PC-3 (cell line): ENCODE measurements at regions not wholly inside any gene's neighbourhood (a gene's known extent, or its start where the extent isn't known, plus 50 kb on each side); places are given as distances from the start of the nearest gene placed in this dataset.
"Not testable (repeated sequence)": the region's sequence is repeated elsewhere in the genome, so short reads cannot be mapped to it uniquely, and the experiment has no call there.

ENCODE experiments used
- ATAC-seq: fragments of 200-7000 bp; cut with Tn5 transposase; 2 replicates; pipeline ENCODE4 v1.9.1; 2020; ENCODE audit warnings: mild to moderate bottlenecking, moderate library complexity
- BruUV-seq: library from RNA; stranded (reverse); fragments of 400-500 nt; replicated peaks from 2 replicates; lab custom pipeline; 2021; lab: Mats Ljungman, UMichigan
- CTCF ChIA-PET: fragments of 300-600 bp; sonication (Branson Sonifier 250); formaldehyde crosslinking; loops from one replicate; lab custom pipeline; 2022; ENCODE audit warnings: antibody characterized with exemption; lab: Charles Lee
- POLR2A ChIA-PET: fragments of 300-600 bp; sonication (Branson Sonifier 250); formaldehyde crosslinking; loops from one replicate; lab custom pipeline; 2022; ENCODE audit warnings: antibody characterized with exemption; ENCODE audit not compliant: unreplicated experiment; lab: Charles Lee
- DNase-seq: peaks from one replicate; pipeline ENCODE4 v3.0.0-alpha.2; 2015
- H2AFZ ChIP-seq: fragments of 300-600 bp; sonication (generic); 2 replicates; pipeline ENCODE4 v1.6.0; 2016; ENCODE audit warnings: antibody characterized with exemption, low read length
- H3F3A ChIP-seq: fragments of 300-600 bp; sonication (generic); one replicate; pipeline ENCODE4 v1.6.0; 2017; ENCODE audit warnings: antibody characterized with exemption, low read length, control low read depth, mild to moderate bottlenecking; ENCODE audit not compliant: unreplicated experiment
- H3K27ac ChIP-seq: fragments of 300-600 bp; sonication (generic); 2 replicates; pipeline ENCODE4 v1.5.1; 2016; ENCODE audit warnings: mild to moderate bottlenecking, low read length
- H3K27me3 ChIP-seq: fragments of 300-600 bp; sonication (generic); 2 replicates; pipeline ENCODE4 v1.6.1; 2016; ENCODE audit warnings: low read length, mixed read lengths
- H3K36me3 ChIP-seq: fragments of 300-600 bp; sonication (generic); 2 replicates; pipeline ENCODE4 v1.6.1; 2016; ENCODE audit warnings: low read depth, mixed run types, low read length, mixed read lengths
- H3K4me1 ChIP-seq: fragments of 300-600 bp; sonication (generic); 2 replicates; pipeline ENCODE4 v1.5.1; 2016; ENCODE audit warnings: low read length; ENCODE audit not compliant: insufficient read depth
- H3K4me2 ChIP-seq: fragments of 300-600 bp; sonication (generic); 2 replicates; pipeline ENCODE4 v1.6.0; 2016; ENCODE audit warnings: low read length
- H3K4me3 ChIP-seq: fragments of 300-600 bp; sonication (generic); 2 replicates; pipeline ENCODE4 v1.5.1; 2016; ENCODE audit warnings: mild to moderate bottlenecking, low read length, mixed read lengths
- H3K79me2 ChIP-seq: fragments of 300-600 bp; sonication (generic); 2 replicates; pipeline ENCODE4 v1.6.1; 2017; ENCODE audit warnings: low read length, mixed read lengths
- H3K9ac ChIP-seq: fragments of 300-600 bp; sonication (generic); 2 replicates; pipeline ENCODE4 v1.6.0; 2016; ENCODE audit warnings: mild to moderate bottlenecking, low read length
- H3K9me2 ChIP-seq: fragments of 300-600 bp; sonication (generic); replicated peaks from 2 replicates; pipeline ENCODE4 v1.6.1; 2016; ENCODE audit warnings: mixed run types, low read length, mixed read lengths
- H3K9me3 ChIP-seq: fragments of 300-600 bp; sonication (generic); 2 replicates; pipeline ENCODE4 v1.6.1; 2016; ENCODE audit warnings: low read length, mixed read lengths
- H4K20me1 ChIP-seq: fragments of 300-600 bp; sonication (generic); 2 replicates; pipeline ENCODE4 v1.6.1; 2016; ENCODE audit warnings: low read length, mixed read lengths
- CTCF ChIP-seq: fragments of 300-600 bp; sonication (generic); conservative IDR thresholded peaks from 2 replicates; pipeline ENCODE4 v1.5.1; 2017; ENCODE audit warnings: antibody characterized with exemption, low read depth, mild to moderate bottlenecking, low read length
- EZH2 ChIP-seq: fragments of 300-600 bp; sonication (generic); IDR thresholded peaks from one replicate; pipeline ENCODE4 v1.6.1; 2017; ENCODE audit warnings: antibody characterized with exemption, mild to moderate bottlenecking, low read length; ENCODE audit not compliant: unreplicated experiment
- EZH2phosphoT487 ChIP-seq: fragments of 300-600 bp; sonication (generic); IDR thresholded peaks from 2 replicates; pipeline ENCODE4 v1.6.1; 2018; ENCODE audit warnings: mild to moderate bottlenecking, antibody characterized with exemption, low read length, borderline replicate concordance
- intact Hi-C: fragments of 100-400 bp; cut with micrococcal nuclease; formaldehyde crosslinking; loops from 2 replicates; pipeline ENCODE4 v1.9.0; 2023

GRCh38 chr4:131001371-131001770 lies 1905.4 kb downstream of the C4orf33 start:
- POLR2A ChIA-PET: no interaction called here
- CTCF ChIA-PET: no interaction called here
- Histone ChIP-seq H3K4me3 (no peak overlapping the region), H3K9ac (no peak overlapping the region), H3K4me1 (peaks cover 32% of the 10 kb centered on the region), H3K9me2 (no peaks in the 10 kb centered on the region), H3F3A (no peaks in the 10 kb centered on the region), H3K79me2 (no peaks in the 10 kb centered on the region), H2AFZ (no peak overlapping the region), H3K27me3 (no peaks in the 10 kb centered on the region), H3K9me3 (no peaks in the 10 kb centered on the region), H4K20me1 (no peaks in the 10 kb centered on the region), H3K4me2 (peak overlapping the region; percentile 18), H3K27ac (peak overlapping the region; percentile 32; the same call in 1 of the 2 replicates), H3K36me3 (no peaks in the 10 kb centered on the region)
- intact Hi-C loops: no loop called here
- ATAC-seq (peak; percentile 76), DNase-seq (peak; percentile 54)
- no TSS peak for BruUV-seq
- no peak for TF ChIP-seq CTCF
- TF ChIP-seq EZH2phosphoT487: no peak
- no peak for TF ChIP-seq EZH2

- no peaks in the 10 kb centered on the region for H3F3A ChIP-seq
- DNase-seq (peak; percentile 29), ATAC-seq (peak; percentile 63)
- no peak overlapping the region for H3K9ac ChIP-seq
- no peak overlapping the region for H3K4me3 ChIP-seq
- H3K4me1 ChIP-seq: peaks cover 24% of the 10 kb centered on the region
- H2AFZ ChIP-seq: no peak overlapping the region
- H3K9me3 ChIP-seq: no peaks in the 10 kb centered on the region
- peak overlapping the region; percentile 32; the same call in 1 of the 2 replicates for H3K27ac ChIP-seq
- ChIA-PET POLR2A (no interaction called here), CTCF (no interaction called here)
- H3K4me2 ChIP-seq: peak overlapping the region; percentile 48
- intact Hi-C loops: no loop called here
- no TSS peak for BruUV-seq
- H3K79me2 ChIP-seq: no peaks in the 10 kb centered on the region
- H4K20me1 ChIP-seq: no peaks in the 10 kb centered on the region
- TF ChIP-seq EZH2: no peak
- TF ChIP-seq CTCF: no peak
- TF ChIP-seq EZH2phosphoT487: no peak
- H3K27me3 ChIP-seq: no peaks in the 10 kb centered on the region
- no peaks in the 10 kb centered on the region for H3K36me3 ChIP-seq
- H3K9me2 ChIP-seq: no peaks in the 10 kb centered on the region
Measured at GRCh38 chr4:131002132-131002531, 1906.2 kb downstream of the C4orf33 start.

- no TSS peak for BruUV-seq
- H4K20me1 ChIP-seq: no peaks in the 10 kb centered on the region
- ATAC-seq: no peak
Measured at GRCh38 chr4:131006388-131006787, 1910.4 kb downstream of the C4orf33 start.

GRCh38 chr4:131011961-131012360 lies 1916.0 kb downstream of the C4orf33 start:
- H3K27me3 ChIP-seq, POLR2A ChIA-PET, H3K27ac ChIP-seq, H3K4me3 ChIP-seq, CTCF ChIA-PET, H3K36me3 ChIP-seq, BruUV-seq, H3K9me3 ChIP-seq, H3K79me2 ChIP-seq, H2AFZ ChIP-seq, H3K4me1 ChIP-seq, H3K4me2 ChIP-seq, DNase-seq, H4K20me1 ChIP-seq, H3F3A ChIP-seq, ATAC-seq, H3K9ac ChIP-seq, H3K9me2 ChIP-seq, intact Hi-C loops: not testable (repeated sequence)

More at GRCh38 chr4:131006388-131006787, 1910.4 kb downstream of the C4orf33 start:
- DNase-seq: no peak
- POLR2A ChIA-PET: no interaction called here
- Histone ChIP-seq H3K9ac (no peak overlapping the region), H3K27ac (no peak overlapping the region), H3K9me3 (no peaks in the 10 kb centered on the region), H3K4me2 (no peak overlapping the region), H3F3A (no peaks in the 10 kb centered on the region), H3K27me3 (no peaks in the 10 kb centered on the region), H3K9me2 (no peaks in the 10 kb centered on the region), H2AFZ (no peak overlapping the region), H3K36me3 (no peaks in the 10 kb centered on the region), H3K4me3 (no peak overlapping the region), H3K79me2 (no peaks in the 10 kb centered on the region), H3K4me1 (peaks cover 9% of the 10 kb centered on the region)
- CTCF ChIA-PET: no interaction called here
- TF ChIP-seq EZH2: no peak
- TF ChIP-seq EZH2phosphoT487: no peak
- TF ChIP-seq CTCF: no peak
- intact Hi-C loops: no loop called here
